Cardiac septum (tissue), 1 donor: ENCODE measurements at regions not wholly inside any gene's neighbourhood (a gene's known extent, or its start where the extent isn't known, plus 50 kb on each side); places are given as distances from the start of the nearest gene placed in this dataset.
"Not testable (repeated sequence)": the region's sequence is repeated elsewhere in the genome, so short reads cannot be mapped to it uniquely, and the experiment has no call there.

ENCODE experiments used
- DNase-seq: peaks from one replicate; pipeline ENCODE4 v3.0.0-alpha.2; 2020; ENCODE audit warnings: low spot score
- intact Hi-C: fragments of 100-400 bp; cut with DNase I; formaldehyde crosslinking; loops from one replicate; pipeline ENCODE4 v1.14.0; 2022
- donor health status: DM: no; HTN: no; CAD: no.

GRCh38 chr21:25191141-25191540 lies 416.1 kb downstream of the MRPL39 start:
- no peak for DNase-seq
- intact Hi-C loops = no loop called here

- intact Hi-C loops = no loop called here
- DNase-seq = no peak
These were observed 417.8 kb downstream of the MRPL39 start for GRCh38 chr21:25189497-25189896.

GRCh38 chr21:25188677-25189079 lies 418.6 kb downstream of the MRPL39 start:
- DNase-seq = no peak
- intact Hi-C loops = no loop called here

GRCh38 chr21:25186273-25186672 lies 421.0 kb downstream of the MRPL39 start:
- DNase-seq = no peak

GRCh38 chr21:25183577-25183976 lies 423.7 kb downstream of the MRPL39 start:
- DNase-seq = no peak

More at GRCh38 chr21:25186273-25186672, 421.0 kb downstream of the MRPL39 start:
- intact Hi-C loops = no loop called here

GRCh38 chr21:25181690-25182089 lies 425.6 kb downstream of the MRPL39 start:
- intact Hi-C loops, DNase-seq: not testable (repeated sequence)

More at GRCh38 chr21:25183577-25183976, 423.7 kb downstream of the MRPL39 start:
- intact Hi-C loops = no loop called here

- intact Hi-C loops = no loop called here
- DNase-seq = no peak
These were observed 428.2 kb downstream of the MRPL39 start for GRCh38 chr21:25179116-25179515.

GRCh38 chr21:25176637-25177412 lies 430.5 kb downstream of the MRPL39 start:
- no peak for DNase-seq
- intact Hi-C loops = no loop called here

- intact Hi-C loops = no loop called here
- no peak for DNase-seq
These were observed 431.3 kb downstream of the MRPL39 start for GRCh38 chr21:25175938-25176337.

GRCh38 chr21:25171438-25171837 lies 435.8 kb downstream of the MRPL39 start:
- DNase-seq = no peak
- intact Hi-C loops = no loop called here

GRCh38 chr21:25170681-25171080 lies 436.6 kb downstream of the MRPL39 start:
- no peak for DNase-seq
- intact Hi-C loops = no loop called here

GRCh38 chr21:25169370-25169769 lies 437.9 kb downstream of the MRPL39 start:
- intact Hi-C loops = no loop called here
- DNase-seq = no peak

- intact Hi-C loops, DNase-seq: not testable (repeated sequence)
These were observed 440.4 kb downstream of the MRPL39 start for GRCh38 chr21:25166904-25167303.

- intact Hi-C loops = no loop called here
- DNase-seq = no peak
These were observed 445.7 kb downstream of the MRPL39 start for GRCh38 chr21:25161571-25161970.

- DNase-seq, intact Hi-C loops: not testable (repeated sequence)
These were observed 452.3 kb downstream of the MRPL39 start for GRCh38 chr21:25155020-25155419.

- no peak for DNase-seq
- intact Hi-C loops = no loop called here
These were observed 458.3 kb downstream of the MRPL39 start for GRCh38 chr21:25149022-25149421.

GRCh38 chr21:25139414-25139813 lies 467.9 kb downstream of the MRPL39 start:
- DNase-seq = no peak
- intact Hi-C loops = no loop called here

GRCh38 chr21:25133939-25134338 lies 473.3 kb downstream of the MRPL39 start:
- DNase-seq = no peak
- intact Hi-C loops = no loop called here

GRCh38 chr21:25127811-25128210 lies 479.5 kb downstream of the MRPL39 start:
- DNase-seq = no peak
- intact Hi-C loops = no loop called here

- intact Hi-C loops = no loop called here
- no peak for DNase-seq
These were observed 480.3 kb downstream of the MRPL39 start for GRCh38 chr21:25127007-25127406.

GRCh38 chr21:25126564-25126963 lies 480.7 kb downstream of the MRPL39 start:
- intact Hi-C loops = no loop called here
- no peak for DNase-seq

GRCh38 chr21:25118648-25119047 lies 488.6 kb downstream of the MRPL39 start:
- DNase-seq = no peak
- intact Hi-C loops = no loop called here
